HCT116 (cell line): ENCODE measurements at regions not wholly inside any gene's neighbourhood (a gene's known extent, or its start where the extent isn't known, plus 50 kb on each side); places are given as distances from the start of the nearest gene placed in this dataset.

ENCODE experiments used
- ATAC-seq: fragments of 200-7000 bp; cut with Tn5 transposase; 2 replicates; pipeline ENCODE4 v1.9.1; 2020; ENCODE audit warnings: mild to moderate bottlenecking, moderate library complexity
- BruUV-seq: library from RNA; stranded (reverse); fragments of 400-500 nt; replicated peaks from 2 replicates; lab custom pipeline; 2021; lab: Mats Ljungman, UMichigan
- CTCF ChIA-PET: fragments of 300-600 bp; sonication (Branson Sonifier 250); formaldehyde crosslinking; loops from one replicate; lab custom pipeline; 2021; ENCODE audit warnings: antibody characterized with exemption; lab: Charles Lee
- POLR2A ChIA-PET: fragments of 300-600, 350-600 bp; sonication (Branson Sonifier 250); formaldehyde crosslinking; loops from one replicate; lab custom pipeline; 2021; ENCODE audit warnings: antibody characterized with exemption; lab: Charles Lee
- RAD21 ChIA-PET, 2 experiments: fragments of 300-600 bp; sonication (Branson Sonifier 250); formaldehyde crosslinking; loops; one replicate each; lab custom pipeline; 2023; ENCODE audit warnings: low total read pairs in 2 of 2; ENCODE audit not compliant: uncharacterized antibody in 2 of 2, unreplicated experiment in 2 of 2, low non-redundant PET in 1 of 2; lab: Charles Lee
- DNase-seq: peaks from one replicate; pipeline ENCODE4 v3.0.0-alpha.2; 2010; ENCODE audit warnings: low read depth, low spot score
- H2AFZ ChIP-seq: fragments of 200-600 bp; shearing (Covaris generic), sonication (generic); 2 replicates; pipeline ENCODE4 v1.6.1; 2017; ENCODE audit warnings: low read depth, mixed run types, mixed read lengths, antibody characterized with exemption, low read length; ENCODE audit not compliant: poor library complexity, severe bottlenecking
- H3K27ac ChIP-seq: 2 replicates; pipeline ENCODE4 v1.5.1; 2012; ENCODE audit warnings: low read depth, low read length
- H3K27me3 ChIP-seq: fragments of 200-600 bp; sonication (generic); 2 replicates; pipeline ENCODE4 v1.6.1; 2016; ENCODE audit warnings: mixed run types, low read length, mixed read lengths; ENCODE audit not compliant: insufficient read depth
- H3K36me3 ChIP-seq, 2 experiments: fragments of 200-500 bp in 1 of 2; fragments of 200-600 bp in 1 of 2; sonication (Bioruptor generic) in 1 of 2; sonication (generic) in 1 of 2; 2 replicates each; pipeline versions ENCODE4 v1.5.1 to v1.6.1; 2014 to 2016; ENCODE audit warnings: low read length in 2 of 2, inconsistent platforms in 1 of 2, mixed read lengths in 1 of 2, mixed run types in 1 of 2; ENCODE audit not compliant: insufficient read depth in 2 of 2, control insufficient read depth in 1 of 2
- H3K4me1 ChIP-seq, 2 experiments: fragments of 200-600 bp in 1 of 2; sonication (generic) in 1 of 2; 2 replicates each; pipeline versions ENCODE4 v1.5.1 to v1.6.1; 2012 to 2017; ENCODE audit warnings: low read length in 2 of 2, inconsistent platforms in 1 of 2, mild to moderate bottlenecking in 1 of 2, mixed read lengths in 1 of 2, mixed run types in 1 of 2, moderate library complexity in 1 of 2; ENCODE audit not compliant: insufficient read depth in 2 of 2, control insufficient read depth in 1 of 2
- H3K4me2 ChIP-seq: fragments of 200-600 bp; sonication (generic); 2 replicates; pipeline ENCODE4 v1.6.1; 2017; ENCODE audit warnings: mixed run types, low read length, mixed read lengths
- H3K4me3 ChIP-seq, 2 experiments: fragments of 200-600 bp in 1 of 2; sonication (generic) in 1 of 2; replicated peaks in 1 of 2; 2 replicates each; pipeline ENCODE4 v1.5.1; 2011 to 2016; ENCODE audit warnings: low read length in 2 of 2, control low read depth in 1 of 2, low read depth in 1 of 2, mild to moderate bottlenecking in 1 of 2, mixed read lengths in 1 of 2, mixed run types in 1 of 2
- H3K79me2 ChIP-seq: fragments of 200-600 bp; sonication (generic); 2 replicates; pipeline ENCODE4 v1.6.1; 2017; ENCODE audit warnings: mild to moderate bottlenecking, mixed run types, low read length, moderate library complexity, mixed read lengths; ENCODE audit not compliant: insufficient read depth
- H3K9ac ChIP-seq: fragments of 200-600 bp; sonication (generic); 2 replicates; pipeline ENCODE4 v1.6.1; 2016; ENCODE audit warnings: low read length, mixed read lengths
- H3K9me2 ChIP-seq: fragments of 200-600 bp; sonication (generic), shearing (Covaris generic); 2 replicates; pipeline ENCODE4 v1.6.1; 2017; ENCODE audit warnings: mixed run types, mild to moderate bottlenecking, moderate library complexity; ENCODE audit not compliant: insufficient read depth
- H3K9me3 ChIP-seq, 2 experiments: fragments of 200-500 bp in 1 of 2; fragments of 200-600 bp in 1 of 2; sonication (Bioruptor generic) in 1 of 2; sonication (generic) in 1 of 2; 2 replicates each; pipeline ENCODE4 v1.6.1; 2014 to 2017; ENCODE audit warnings: low read length in 2 of 2, mixed read lengths in 2 of 2, inconsistent platforms in 1 of 2, low read depth in 1 of 2, mild to moderate bottlenecking in 1 of 2, mixed run types in 1 of 2, moderate library complexity in 1 of 2; ENCODE audit not compliant: control insufficient read depth in 1 of 2, insufficient read depth in 1 of 2
- H4K20me1 ChIP-seq: fragments of 200-600 bp; sonication (generic), shearing (Covaris generic); 2 replicates; pipeline ENCODE4 v1.6.1; 2017; ENCODE audit warnings: mixed run types, mild to moderate bottlenecking, moderate library complexity; ENCODE audit not compliant: insufficient read depth
- ATF3 ChIP-seq: IDR thresholded peaks from 2 replicates; pipeline ENCODE4 v1.6.1; 2012
- CBX3 ChIP-seq: IDR thresholded peaks from 2 replicates; pipeline ENCODE4 v1.6.1; 2012; ENCODE audit warnings: low read depth
- ELF1 ChIP-seq: IDR thresholded peaks from 2 replicates; pipeline ENCODE4 v1.6.1; 2012; ENCODE audit warnings: low read depth, borderline replicate concordance
- FOSL1 ChIP-seq: IDR thresholded peaks from 2 replicates; pipeline ENCODE4 v1.6.1; 2012; ENCODE audit warnings: low read depth
- MAX ChIP-seq: IDR thresholded peaks from 2 replicates; pipeline ENCODE4 v1.6.1; 2012
- POLR2A ChIP-seq: IDR thresholded peaks from 2 replicates; pipeline ENCODE4 v1.7.0; 2011; ENCODE audit warnings: borderline replicate concordance; ENCODE audit not compliant: insufficient read depth, insufficient read length; ENCODE audit errors: extremely low read depth
- POLR2AphosphoS5 ChIP-seq: IDR thresholded peaks from 2 replicates; pipeline ENCODE4 v1.6.1; 2011; ENCODE audit warnings: mild to moderate bottlenecking, low read depth, low read length, moderate library complexity
- YY1 ChIP-seq: IDR thresholded peaks from 2 replicates; pipeline ENCODE4 v1.6.1; 2011; ENCODE audit warnings: low read length, low read depth, moderate library complexity, mild to moderate bottlenecking; ENCODE audit not compliant: insufficient replicate concordance; ENCODE audit errors: extremely low read depth
- ZFX ChIP-seq: fragments of 450-650 bp; IDR thresholded peaks from 2 replicates; pipeline ENCODE4 v1.6.1; 2017
- ZNF274 ChIP-seq: fragments of 200-500 bp; sonication (Bioruptor generic); IDR thresholded peaks from 2 replicates; pipeline ENCODE4 v1.6.1; 2014; ENCODE audit warnings: mild to moderate bottlenecking, low read depth, low read length, inconsistent platforms
- intact Hi-C: fragments of 100-400 bp; cut with micrococcal nuclease; formaldehyde crosslinking; loops from 2 replicates; pipeline ENCODE4 v1.10.0; 2022

DNA sequence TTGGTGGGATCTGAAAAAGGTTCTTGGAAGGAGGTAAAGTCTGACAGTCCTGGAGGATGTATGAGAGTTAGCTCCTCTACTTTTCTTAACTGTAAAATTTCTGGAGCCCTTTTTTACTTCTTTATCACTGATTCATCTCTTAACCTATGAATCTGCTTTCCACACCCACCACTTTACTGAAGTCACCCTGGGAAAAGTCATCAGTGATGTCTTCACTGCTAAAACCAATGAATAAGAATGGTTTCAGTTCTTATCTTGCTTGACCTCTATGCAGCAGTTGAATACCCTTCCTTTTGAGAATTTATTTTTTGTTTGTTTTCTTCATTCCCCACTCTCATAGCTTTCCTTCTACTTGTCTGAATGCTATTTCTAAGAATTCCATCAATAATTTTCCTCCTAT lies 80.0 kb downstream of the AREG start:
- no peak for ATAC-seq
- CTCF ChIA-PET, result no interaction called here

GRCh38 chr4:74527049-74527448 lies 82.1 kb downstream of the AREG start:
- intact Hi-C loops, result no loop called here
- Histone ChIP-seq H3K4me1 (peaks cover 14 to 29% of the 10 kb centered on the region in 2 experiments), H3K36me3 (no peaks in the 10 kb centered on the region), H3K27ac (no peak overlapping the region), H3K9me3 (no peaks in the 10 kb centered on the region), H3K4me2 (no peak overlapping the region), H2AFZ (no peak overlapping the region), H3K9ac (no peak overlapping the region), H3K79me2 (no peaks in the 10 kb centered on the region), H3K27me3 (no peaks in the 10 kb centered on the region), H3K9me2 (no peaks in the 10 kb centered on the region), H3K4me3 (no peak overlapping the region), H4K20me1 (no peaks in the 10 kb centered on the region)
- DNase-seq (no peak), ATAC-seq (no peak)
- ChIA-PET POLR2A (no interaction called here), RAD21 (no interaction called here), CTCF (no interaction called here)
- BruUV-seq, result no TSS peak
- TF ChIP-seq POLR2AphosphoS5 (no peak), YY1 (no peak), ZFX (no peak), MAX (no peak), POLR2A (no peak), ZNF274 (no peak), ATF3 (no peak)

More for the DNA sequence above, 80.0 kb downstream of the AREG start:
- H3K9ac ChIP-seq, result no peak overlapping the region
- no peak overlapping the region for H3K4me2 ChIP-seq
- intact Hi-C loops, result no loop called here
- DNase-seq, result no peak
- H3K27ac ChIP-seq, result no peak overlapping the region
- no peaks in the 10 kb centered on the region for H3K36me3 ChIP-seq
- H4K20me1 ChIP-seq, result no peaks in the 10 kb centered on the region
- no peaks in the 10 kb centered on the region for H3K9me3 ChIP-seq
- ChIA-PET POLR2A (no interaction called here), RAD21 (no interaction called here)
- TF ChIP-seq POLR2AphosphoS5 (no peak), ELF1 (no peak), FOSL1 (no peak), CBX3 (no peak)
- H3K4me3 ChIP-seq, result no peak overlapping the region
- no TSS peak for BruUV-seq
- no peaks in the 10 kb centered on the region for H3K79me2 ChIP-seq
- H3K4me1 ChIP-seq, result peaks cover 6 to 13% of the 10 kb centered on the region in 2 experiments; a peak in 3 of 4 replicates
- no peaks in the 10 kb centered on the region for H3K27me3 ChIP-seq
- no peak overlapping the region for H2AFZ ChIP-seq
- H3K9me2 ChIP-seq, result no peaks in the 10 kb centered on the region
